NCI-H2029 (cell line): ENCODE measurements at regions not wholly inside any gene's neighbourhood (a gene's known extent, or its start where the extent isn't known, plus 50 kb on each side); places are given as distances from the start of the nearest gene placed in this dataset.
A peak's percentile ranks its signal among the peaks of the same experiment; 100 is the strongest.
"Not testable (repeated sequence)": the region's sequence is repeated elsewhere in the genome, so short reads cannot be mapped to it uniquely, and the experiment has no call there.

Experiments used
- DNase-seq: peaks from one replicate; lab custom pipeline; 2025; lab: John Stamatoyannopoulos, UW

- DNase-seq = peak; percentile 52
Observed at GRCh38 chr7:26078437-26079336, 73.3 kb upstream of the NFE2L3 start.

GRCh38 chr7:26081638-26082037 lies 70.4 kb upstream of the NFE2L3 start:
- no peak for DNase-seq

GRCh38 chr7:26083113-26083512 lies 68.9 kb upstream of the NFE2L3 start:
- DNase-seq = no peak

- no peak for DNase-seq
Observed at GRCh38 chr7:26084418-26084817, 67.6 kb upstream of the NFE2L3 start.

- no peak for DNase-seq
Observed at GRCh38 chr7:26085771-26086170, 66.2 kb upstream of the NFE2L3 start.

GRCh38 chr7:26087321-26088091 lies 64.5 kb upstream of the NFE2L3 start:
- DNase-seq = no peak

- DNase-seq = not testable (repeated sequence)
Observed at GRCh38 chr7:26089469-26089868, 62.5 kb upstream of the NFE2L3 start.

- peak; percentile 38 for DNase-seq
Observed at GRCh38 chr7:26090927-26091519, 61.0 kb upstream of the NFE2L3 start.

GRCh38 chr7:26091933-26092332 lies 60.1 kb upstream of the NFE2L3 start:
- DNase-seq = no peak

- no peak for DNase-seq
Observed at GRCh38 chr7:26093023-26093422, 59.0 kb upstream of the NFE2L3 start.

GRCh38 chr7:26096136-26096535 lies 55.9 kb upstream of the NFE2L3 start:
- no peak for DNase-seq

- no peak for DNase-seq
Observed at GRCh38 chr7:26097837-26098668, 53.9 kb upstream of the NFE2L3 start.

- DNase-seq = no peak
Observed at GRCh38 chr7:26099236-26099635, 52.8 kb upstream of the NFE2L3 start.

- DNase-seq = no peak
Observed at GRCh38 chr7:26100406-26101339, 51.3 kb upstream of the NFE2L3 start.

- no peak for DNase-seq
Observed at GRCh38 chr7:26101361-26102151, 50.4 kb upstream of the NFE2L3 start.

GRCh38 chr7:26102176-26102575 lies 49.8 kb upstream of the NFE2L3 start:
- DNase-seq = no peak
